HEK293T (cell line): ENCODE measurements at regions not wholly inside any gene's neighbourhood (a gene's known extent, or its start where the extent isn't known, plus 50 kb on each side); places are given as distances from the start of the nearest gene placed in this dataset.

ENCODE experiments used
- CTCF ChIA-PET: fragments of 350-600 bp; formaldehyde crosslinking; extraction: SDS; loops from one replicate; lab custom pipeline; 2021; ENCODE audit warnings: antibody characterized with exemption, inconsistent platforms; lab: Yijun Ruan, JAX
- POLR2A ChIA-PET: fragments of 350-600 bp; formaldehyde crosslinking; extraction: SDS; loops from one replicate; lab custom pipeline; 2020; ENCODE audit warnings: antibody characterized with exemption, inconsistent platforms; lab: Yijun Ruan, JAX
- DNase-seq: peaks from one replicate; pipeline ENCODE4 v3.0.0; 2012; ENCODE audit warnings: mixed read lengths; ENCODE audit errors: extremely low spot score
- ARNT ChIP-seq: fragments of 450-650 bp; IDR thresholded peaks from 2 replicates; pipeline ENCODE4 v1.6.1; 2017; ENCODE audit warnings: mild to moderate bottlenecking
- BHLHE40 ChIP-seq: fragments of 450-650 bp; IDR thresholded peaks from 2 replicates; pipeline ENCODE4 v1.6.1; 2016; ENCODE audit warnings: mild to moderate bottlenecking, moderate library complexity, borderline replicate concordance
- CTBP1 ChIP-seq: fragments of 450-650 bp; IDR thresholded peaks from 2 replicates; pipeline ENCODE4 v1.6.1; 2016; ENCODE audit warnings: borderline replicate concordance
- ELF4 ChIP-seq: fragments of 450-650 bp; IDR thresholded peaks from 2 replicates; pipeline ENCODE4 v1.6.1; 2017; ENCODE audit warnings: antibody characterized with exemption
- FOXA1 ChIP-seq: fragments of 450-650 bp; IDR thresholded peaks from 2 replicates; pipeline ENCODE4 v1.6.1; 2016; ENCODE audit warnings: mild to moderate bottlenecking
- FOXK2 ChIP-seq: fragments of 450-650 bp; IDR thresholded peaks from 2 replicates; pipeline ENCODE4 v1.6.1; 2016; ENCODE audit warnings: mild to moderate bottlenecking
- FOXM1 ChIP-seq: fragments of 450-650 bp; IDR thresholded peaks from 2 replicates; pipeline ENCODE4 v1.6.1; 2017; ENCODE audit warnings: mild to moderate bottlenecking, borderline replicate concordance
- HDGF ChIP-seq: fragments of 450-650 bp; IDR thresholded peaks from 2 replicates; pipeline ENCODE4 v1.6.1; 2017; ENCODE audit warnings: antibody characterized with exemption, borderline replicate concordance
- L3MBTL2 ChIP-seq: fragments of 450-650 bp; conservative IDR thresholded peaks from 2 replicates; pipeline ENCODE4 v1.6.1; 2016; ENCODE audit warnings: mild to moderate bottlenecking
- LEF1 ChIP-seq: fragments of 450-650 bp; IDR thresholded peaks from 2 replicates; pipeline ENCODE4 v1.6.1; 2017; ENCODE audit warnings: mild to moderate bottlenecking, borderline replicate concordance
- NFRKB ChIP-seq: fragments of 450-650 bp; IDR thresholded peaks from 2 replicates; pipeline ENCODE4 v1.6.1; 2016; ENCODE audit warnings: mild to moderate bottlenecking, moderate library complexity
- SP1 ChIP-seq: fragments of 450-650 bp; IDR thresholded peaks from 2 replicates; pipeline ENCODE4 v1.6.1; 2017
- SUZ12 ChIP-seq: fragments of 450-650 bp; IDR thresholded peaks from 2 replicates; pipeline ENCODE4 v1.6.1; 2016; ENCODE audit warnings: mild to moderate bottlenecking
- TARDBP ChIP-seq: fragments of 450-650 bp; IDR thresholded peaks from 2 replicates; pipeline ENCODE4 v1.6.1; 2016
- ZNF384 ChIP-seq: fragments of 450-650 bp; IDR thresholded peaks from 2 replicates; pipeline ENCODE4 v1.6.1; 2016
- TF ChIP-seq, protein P1 (sequence below): fragments of 450-650 bp; IDR thresholded peaks from 2 replicates; pipeline ENCODE4 v1.6.1; 2016

DNA sequence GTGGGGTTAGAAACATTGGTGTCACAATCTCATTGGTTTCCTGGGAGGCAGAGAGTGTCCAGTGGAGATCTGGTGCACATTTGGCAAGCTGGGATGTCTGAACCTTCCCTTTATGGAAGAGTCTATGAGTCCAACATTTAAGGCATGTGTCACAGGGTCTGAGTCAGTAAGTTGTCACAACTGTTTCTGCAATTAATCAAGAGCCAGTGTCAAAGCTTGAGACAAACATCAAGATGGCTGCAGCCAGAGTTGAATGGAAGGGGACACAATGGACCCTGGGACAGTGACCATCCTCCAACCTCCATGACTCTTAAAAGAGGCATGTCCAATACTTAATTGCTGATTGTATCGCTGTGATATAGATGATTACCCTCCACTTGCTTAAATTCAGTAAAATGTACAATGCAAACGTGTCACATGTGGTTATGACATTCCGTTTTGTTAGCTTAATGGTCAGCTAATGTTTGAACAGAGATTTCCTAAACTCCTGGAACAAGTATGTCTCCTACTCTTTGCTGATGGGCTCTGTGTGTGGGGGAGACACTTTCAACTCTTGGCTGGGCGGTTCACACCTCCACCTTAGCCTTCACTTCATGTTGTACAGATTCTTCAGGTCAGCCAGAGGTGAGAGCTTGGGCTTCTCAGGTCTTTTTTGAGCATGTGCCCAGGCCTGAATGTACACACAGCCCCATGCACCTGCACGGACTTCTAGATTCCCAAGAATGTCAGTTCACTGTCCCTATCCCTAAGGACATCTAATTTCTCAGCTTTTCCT lies 79.9 kb upstream of the PRR23E start:
- POLR2A ChIA-PET: no interaction called here

DNA sequence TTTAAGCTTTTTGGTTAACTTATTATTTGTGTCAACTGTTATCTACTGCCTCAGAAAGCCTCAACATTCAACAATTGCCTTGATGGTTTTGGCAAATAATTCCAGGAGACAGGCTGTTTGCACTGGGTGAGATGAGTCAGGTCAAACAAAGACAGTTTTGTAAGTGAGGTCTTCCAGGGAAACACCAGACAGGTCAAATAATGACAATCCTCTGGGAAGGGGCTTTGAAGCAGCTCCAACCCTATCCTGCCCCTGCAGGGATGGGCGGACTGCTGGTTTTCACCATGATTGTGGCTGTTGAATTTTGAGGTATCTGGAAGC lies 79.4 kb upstream of the PRR23E start:
- ChIA-PET POLR2A (no interaction called here), CTCF (no interaction called here)
- no peak for DNase-seq
- no peak for TF ChIP-seq CTBP1
- no peak for TF ChIP-seq SUZ12
- TF ChIP-seq FOXM1: no peak
- TF ChIP-seq LEF1: no peak
- TF ChIP-seq TARDBP: no peak
- no peak for TF ChIP-seq ZNF384
- TF ChIP-seq SP1: no peak
- TF ChIP-seq ELF4: no peak
- no peak for TF ChIP-seq FOXK2
- no peak for TF ChIP-seq NFRKB
- TF ChIP-seq, protein P1, sequence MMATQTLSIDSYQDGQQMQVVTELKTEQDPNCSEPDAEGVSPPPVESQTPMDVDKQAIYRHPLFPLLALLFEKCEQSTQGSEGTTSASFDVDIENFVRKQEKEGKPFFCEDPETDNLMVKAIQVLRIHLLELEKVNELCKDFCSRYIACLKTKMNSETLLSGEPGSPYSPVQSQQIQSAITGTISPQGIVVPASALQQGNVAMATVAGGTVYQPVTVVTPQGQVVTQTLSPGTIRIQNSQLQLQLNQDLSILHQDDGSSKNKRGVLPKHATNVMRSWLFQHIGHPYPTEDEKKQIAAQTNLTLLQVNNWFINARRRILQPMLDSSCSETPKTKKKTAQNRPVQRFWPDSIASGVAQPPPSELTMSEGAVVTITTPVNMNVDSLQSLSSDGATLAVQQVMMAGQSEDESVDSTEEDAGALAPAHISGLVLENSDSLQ: no peak

More for the DNA sequence above, 79.9 kb upstream of the PRR23E start:
- TF ChIP-seq TARDBP (no peak), SUZ12 (no peak), ARNT (no peak), SP1 (no peak)
- CTCF ChIA-PET: no interaction called here
- no peak for DNase-seq

DNA sequence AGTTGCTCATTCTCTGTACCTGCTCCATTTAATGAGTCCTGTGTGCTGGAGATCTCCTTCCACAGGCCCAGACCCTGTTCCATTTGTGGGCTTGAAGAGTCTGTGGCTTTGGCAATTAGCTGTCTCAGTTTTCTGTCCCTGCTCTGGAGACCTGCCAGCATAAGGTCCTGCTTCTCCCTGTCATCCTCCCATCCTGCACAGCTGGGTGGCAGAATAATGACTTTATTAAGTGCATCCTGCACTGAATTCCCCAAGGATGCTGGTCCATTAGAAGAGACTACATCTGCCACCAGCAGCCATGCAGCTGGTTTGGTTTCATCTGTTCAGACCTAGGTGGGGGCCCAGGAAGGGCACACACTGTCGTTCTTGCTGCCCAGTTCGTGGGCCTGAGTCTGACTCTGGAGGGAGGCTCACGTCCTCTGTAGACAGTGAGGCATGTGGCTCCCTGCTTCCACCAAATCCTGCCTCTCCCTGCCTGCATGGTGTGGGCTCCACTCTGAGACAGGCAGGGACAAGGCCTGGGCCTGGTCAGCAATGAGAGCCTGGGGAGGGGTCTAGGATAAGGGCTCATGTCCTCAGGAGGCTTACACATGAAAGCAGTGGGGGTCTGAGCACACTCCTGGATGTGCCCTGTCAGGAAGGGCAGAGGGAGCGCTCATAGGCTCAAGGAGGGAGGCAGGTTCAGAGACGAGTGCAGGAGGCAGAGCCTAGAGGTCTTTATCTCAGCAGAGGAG lies 78.4 kb upstream of the PRR23E start:
- POLR2A ChIA-PET: no interaction called here
- DNase-seq: no peak
- CTCF ChIA-PET: no interaction called here
- TF ChIP-seq L3MBTL2 (no peak), FOXM1 (no peak), SP1 (no peak), NFRKB (no peak), FOXA1 (no peak), TARDBP (no peak), FOXK2 (no peak), HDGF (no peak), ARNT (no peak), BHLHE40 (no peak), CTBP1 (no peak), LEF1 (no peak), ELF4 (no peak), SUZ12 (no peak), ZNF384 (no peak)
- TF ChIP-seq, protein P1: no peak

- DNase-seq: no peak
- ChIA-PET POLR2A (no interaction called here), CTCF (no interaction called here)
- TF ChIP-seq FOXA1: no peak
These were observed 77.1 kb upstream of the PRR23E start for GRCh38 chr3:127115691-127116351.

GRCh38 chr3:127118366-127118765 lies 74.6 kb upstream of the PRR23E start:
- TF ChIP-seq LEF1 (no peak), ZNF384 (no peak), FOXK2 (no peak), L3MBTL2 (no peak), ARNT (no peak), FOXM1 (no peak), SP1 (no peak), BHLHE40 (no peak)
- TF ChIP-seq, protein P1: no peak
- ChIA-PET CTCF (no interaction called here), POLR2A (no interaction called here)
- no peak for DNase-seq

DNA sequence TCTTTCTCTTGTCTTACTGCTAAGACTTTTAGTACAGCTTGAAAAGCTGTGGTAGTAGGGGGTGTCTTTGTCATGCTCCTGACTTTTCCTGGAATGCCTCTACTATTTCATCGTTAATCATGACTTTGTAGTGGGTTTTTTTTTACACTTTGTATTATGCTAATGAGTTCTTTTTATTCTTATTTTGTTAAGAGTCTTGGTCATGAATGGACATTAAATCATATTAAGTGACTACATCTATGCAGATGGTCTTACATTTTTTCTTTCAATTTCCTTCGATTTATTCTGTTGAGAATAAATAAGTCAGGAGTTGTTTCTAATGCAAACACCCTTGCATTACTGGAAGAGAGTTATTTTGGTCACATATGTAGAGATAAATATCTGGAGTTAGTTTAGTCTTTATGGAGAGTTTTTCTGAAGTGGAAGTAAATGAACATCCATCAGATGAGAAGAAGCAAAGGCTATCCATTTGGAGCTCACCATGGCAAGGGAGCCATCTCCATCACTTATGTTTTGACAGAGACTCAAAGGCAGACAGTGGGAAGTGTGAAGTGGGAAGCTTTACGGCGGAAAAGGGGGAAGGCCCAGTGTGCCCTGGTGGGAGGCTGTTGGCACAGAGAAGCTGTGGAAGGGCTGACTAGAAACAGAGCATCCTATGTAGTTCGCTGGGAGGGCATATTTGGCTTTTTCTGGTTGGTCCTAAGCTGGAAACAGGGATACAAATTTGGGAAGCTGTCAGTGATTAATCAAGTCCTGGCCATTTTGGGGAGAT lies 73.1 kb upstream of the PRR23E start:
- no peak for TF ChIP-seq FOXK2
- no peak for TF ChIP-seq CTBP1
- no peak for TF ChIP-seq L3MBTL2
- TF ChIP-seq HDGF: no peak
- TF ChIP-seq BHLHE40: no peak
- no peak for TF ChIP-seq NFRKB
- TF ChIP-seq, protein P1: no peak
- no peak for TF ChIP-seq TARDBP
- TF ChIP-seq SUZ12: no peak
- no peak for TF ChIP-seq ZNF384
- TF ChIP-seq SP1: no peak
- no peak for TF ChIP-seq LEF1
- DNase-seq: no peak
- CTCF ChIA-PET: no interaction called here
- POLR2A ChIA-PET: no interaction called here
